Fibroblast of lung (primary cell): ENCODE measurements at regions not wholly inside any gene's neighbourhood (a gene's known extent, or its start where the extent isn't known, plus 50 kb on each side); places are given as distances from the start of the nearest gene placed in this dataset.

Experiments used
- CTCF ChIP-seq, 2 donors: IDR thresholded peaks in 1 of 2; conservative IDR thresholded peaks in 1 of 2; 1 replicate in 1 of 2; 2 replicates in 1 of 2; pipeline ENCODE4 v1.5.1; 2011 to 2012; ENCODE audit warnings: low read length in 2 of 2, control low read depth in 1 of 2, inconsistent platforms in 1 of 2, low read depth in 1 of 2, mild to moderate bottlenecking in 1 of 2
- EZH2 ChIP-seq: IDR thresholded peaks from 2 replicates; pipeline ENCODE4 v1.5.1; 2012; ENCODE audit warnings: low read length, control low read depth, mild to moderate bottlenecking; ENCODE audit errors: missing control alignments

- no peak for TF ChIP-seq EZH2
- no peak for TF ChIP-seq CTCF (conservative IDR thresholded peaks at IDR 0.05 in 1 of 2, IDR thresholded peaks at IDR 0.05 in 1 of 2; ENCODE audit: low read depth in 1 of 2, low read length in 2 of 2)
Measured at GRCh38 chr6:113767985-113768384, 89.2 kb upstream of the MARCKS start.
